ENCODE measurements at regions not wholly inside any gene's neighbourhood (a gene's known extent, or its start where the extent isn't known, plus 50 kb on each side); places are given as distances from the start of the nearest gene placed in this dataset.

DNA sequence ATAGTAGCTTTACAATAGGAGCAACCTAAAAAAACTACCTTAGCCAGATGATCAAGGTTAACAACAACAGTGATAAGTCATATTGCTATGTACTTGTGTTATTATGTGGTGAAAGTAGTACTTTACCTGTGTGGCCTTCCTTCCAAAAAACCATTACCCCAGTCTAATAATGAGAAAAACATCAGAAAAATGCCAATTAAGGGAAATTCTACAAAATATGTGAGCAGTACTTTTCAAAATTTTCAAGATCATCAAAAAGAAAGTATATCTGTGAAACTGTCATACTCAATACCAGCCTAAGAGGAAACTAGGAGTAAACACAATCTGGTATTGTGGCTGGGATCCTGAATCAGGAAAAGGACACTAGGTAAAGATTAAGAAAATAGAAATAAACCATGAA is 165.3 kb upstream of the PKP2 start:
- intact Hi-C loops (cut with DNase I): no loop called here
- TF ChIP-seq, protein P1, sequence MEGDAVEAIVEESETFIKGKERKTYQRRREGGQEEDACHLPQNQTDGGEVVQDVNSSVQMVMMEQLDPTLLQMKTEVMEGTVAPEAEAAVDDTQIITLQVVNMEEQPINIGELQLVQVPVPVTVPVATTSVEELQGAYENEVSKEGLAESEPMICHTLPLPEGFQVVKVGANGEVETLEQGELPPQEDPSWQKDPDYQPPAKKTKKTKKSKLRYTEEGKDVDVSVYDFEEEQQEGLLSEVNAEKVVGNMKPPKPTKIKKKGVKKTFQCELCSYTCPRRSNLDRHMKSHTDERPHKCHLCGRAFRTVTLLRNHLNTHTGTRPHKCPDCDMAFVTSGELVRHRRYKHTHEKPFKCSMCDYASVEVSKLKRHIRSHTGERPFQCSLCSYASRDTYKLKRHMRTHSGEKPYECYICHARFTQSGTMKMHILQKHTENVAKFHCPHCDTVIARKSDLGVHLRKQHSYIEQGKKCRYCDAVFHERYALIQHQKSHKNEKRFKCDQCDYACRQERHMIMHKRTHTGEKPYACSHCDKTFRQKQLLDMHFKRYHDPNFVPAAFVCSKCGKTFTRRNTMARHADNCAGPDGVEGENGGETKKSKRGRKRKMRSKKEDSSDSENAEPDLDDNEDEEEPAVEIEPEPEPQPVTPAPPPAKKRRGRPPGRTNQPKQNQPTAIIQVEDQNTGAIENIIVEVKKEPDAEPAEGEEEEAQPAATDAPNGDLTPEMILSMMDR (IDR thresholded peaks at IDR 0.05): no peak
- TF ChIP-seq POLR2AphosphoS5 (IDR thresholded peaks at IDR 0.05) (no peak), EP300 (IDR thresholded peaks at IDR 0.05) (no peak), POLR2A (IDR thresholded peaks at IDR 0.05; ENCODE audit: low read depth) (no peak)
- H3K4me1 ChIP-seq: no peaks in the 10 kb centered on the region
- no peak overlapping the region for H3K27ac ChIP-seq (replicated peaks in 1 of 4)
- no peak overlapping the region for H3K4me3 ChIP-seq
- H3K36me3 ChIP-seq: no peaks in the 10 kb centered on the region
- no peaks in the 10 kb centered on the region for H3K27me3 ChIP-seq
- DNase-seq (ENCODE audit: extremely low spot score): no peak
- H3K9me3 ChIP-seq: peaks cover 0 to 10% (median 6%) of the 10 kb centered on the region in 4 donors

DNA sequence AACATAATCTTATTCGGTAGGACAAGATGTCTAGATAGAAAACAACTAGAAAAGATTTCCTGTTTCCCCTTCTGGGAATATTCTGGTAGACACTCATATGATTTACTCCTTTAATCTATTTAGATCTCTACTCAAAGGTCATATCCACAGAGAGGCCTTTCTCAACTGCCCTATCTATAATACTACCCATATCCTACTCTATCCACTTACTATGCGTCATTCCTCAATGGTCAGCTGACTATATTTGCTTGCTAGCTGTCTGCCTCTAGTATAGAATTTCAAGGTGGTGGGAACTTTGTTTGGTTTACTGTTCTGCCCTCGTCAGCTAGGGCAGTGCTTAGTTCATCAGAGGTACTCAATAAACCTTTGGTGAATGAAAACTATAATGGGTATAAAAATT is 157.8 kb upstream of the PKP2 start:
- no peak overlapping the region for H3K4me3 ChIP-seq
- H3K4me1 ChIP-seq: no peaks in the 10 kb centered on the region
- H3K27ac ChIP-seq (replicated peaks in 1 of 4): no peak overlapping the region
- TF ChIP-seq POLR2AphosphoS5 (IDR thresholded peaks at IDR 0.05) (no peak), EP300 (IDR thresholded peaks at IDR 0.05) (no peak), POLR2A (IDR thresholded peaks at IDR 0.05; ENCODE audit: low read depth) (no peak)
- TF ChIP-seq, protein P1 (IDR thresholded peaks at IDR 0.05): no peak
- H3K36me3 ChIP-seq: no peaks in the 10 kb centered on the region
- DNase-seq (ENCODE audit: extremely low spot score): no peak
- WGBS: 67% methylated on average over 3 of the region's 3 CpGs
- no peaks in the 10 kb centered on the region for H3K9me3 ChIP-seq
- intact Hi-C loops (cut with DNase I): no loop called here
- no peaks in the 10 kb centered on the region for H3K27me3 ChIP-seq

DNA sequence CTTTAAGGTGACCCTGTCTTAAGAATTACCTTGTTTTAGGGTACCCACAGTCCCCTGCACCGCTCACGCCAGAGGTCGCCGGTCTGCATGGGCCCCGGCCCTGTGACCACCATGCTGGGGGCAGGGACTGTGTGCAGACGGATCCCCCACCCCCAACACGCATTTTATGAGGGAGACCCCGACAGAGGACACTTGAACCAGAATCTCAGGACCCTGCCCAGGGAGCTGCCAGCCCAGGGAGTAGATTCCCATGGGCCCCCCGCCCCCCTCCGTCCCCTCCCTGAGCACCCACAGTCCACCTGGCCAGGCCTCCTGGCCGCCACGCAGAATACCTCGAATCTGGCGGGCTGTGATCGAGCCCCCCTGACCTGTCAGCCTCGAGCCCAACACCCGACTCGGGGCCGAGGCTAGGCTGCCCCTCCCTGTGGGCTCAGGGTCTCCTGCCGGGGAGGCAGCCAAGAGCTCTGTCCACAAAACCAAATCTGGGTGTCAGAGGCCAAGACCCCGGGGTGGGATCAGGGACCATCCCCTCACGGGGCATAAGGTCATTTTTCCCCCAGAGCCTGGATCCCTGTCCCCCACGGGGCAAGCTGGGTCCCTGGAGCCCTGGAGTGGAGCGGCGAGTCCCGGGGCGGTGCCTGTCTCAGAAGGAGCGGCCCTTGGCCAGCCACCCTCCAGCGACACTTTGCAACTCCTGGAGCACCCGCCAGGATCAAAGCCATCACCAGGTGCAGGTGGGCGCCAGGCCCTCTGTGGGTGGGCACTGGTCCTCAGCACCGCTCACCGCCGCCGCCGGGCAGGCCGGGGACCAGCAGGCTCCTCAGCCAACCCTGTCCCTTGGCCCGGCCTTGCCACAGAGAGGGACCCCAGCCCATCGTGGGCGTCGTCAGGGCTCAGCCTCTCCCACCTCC is 155.8 kb upstream of the PKP2 start:
- Histone ChIP-seq H3K27ac (replicated peaks in 1 of 4) (no peak overlapping the region), H3K4me3 (no peak overlapping the region), H3K4me1 (no peaks in the 10 kb centered on the region), H3K36me3 (no peaks in the 10 kb centered on the region), H3K27me3 (no peaks in the 10 kb centered on the region), H3K9me3 (no peaks in the 10 kb centered on the region)
- intact Hi-C loops (cut with DNase I): no loop called here
- no peak for DNase-seq (ENCODE audit: extremely low spot score)
- TF ChIP-seq EP300 (IDR thresholded peaks at IDR 0.05): no peak
- TF ChIP-seq, protein P1 (IDR thresholded peaks at IDR 0.05): no peak
- TF ChIP-seq POLR2AphosphoS5 (IDR thresholded peaks at IDR 0.05): no peak
- no peak for TF ChIP-seq POLR2A (IDR thresholded peaks at IDR 0.05; ENCODE audit: low read depth)
- WGBS: 90% methylated on average over 17 of the region's 41 CpGs

DNA sequence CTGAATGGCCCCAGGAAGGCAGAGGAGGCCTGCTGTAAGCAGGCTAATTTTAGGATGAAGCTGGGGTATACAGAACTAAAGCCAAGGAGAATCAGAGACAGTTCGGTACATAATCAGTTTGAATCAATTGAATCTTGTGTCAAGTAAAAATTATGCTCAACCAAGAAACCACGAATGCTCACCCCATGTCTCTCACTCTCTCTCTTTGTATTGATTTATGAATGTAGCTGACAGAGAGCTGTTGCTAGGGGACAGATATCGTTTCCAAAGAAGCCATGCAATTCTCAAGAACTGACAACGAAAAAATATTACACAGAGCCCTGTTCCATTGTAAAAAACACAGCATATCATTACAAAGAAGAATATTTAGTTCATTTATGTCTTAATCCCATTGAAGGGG is 151.1 kb upstream of the PKP2 start:
- TF ChIP-seq EP300 (IDR thresholded peaks at IDR 0.05) (no peak), POLR2AphosphoS5 (IDR thresholded peaks at IDR 0.05) (no peak), POLR2A (IDR thresholded peaks at IDR 0.05; ENCODE audit: low read depth) (no peak)
- TF ChIP-seq, protein P1 (IDR thresholded peaks at IDR 0.05): no peak
- no peaks in the 10 kb centered on the region for H3K36me3 ChIP-seq
- no peak overlapping the region for H3K27ac ChIP-seq (replicated peaks in 1 of 4)
- intact Hi-C loops (cut with DNase I): no loop called here
- no peak for DNase-seq (ENCODE audit: extremely low spot score)
- no peaks in the 10 kb centered on the region for H3K4me1 ChIP-seq
- H3K4me3 ChIP-seq: no peak overlapping the region
- no peaks in the 10 kb centered on the region for H3K27me3 ChIP-seq
- 74% methylated on average over 4 of the region's 4 CpGs for WGBS
- no peaks in the 10 kb centered on the region for H3K9me3 ChIP-seq
